Loucy (cell line): ENCODE measurements at regions not wholly inside any gene's neighbourhood (a gene's known extent, or its start where the extent isn't known, plus 50 kb on each side); places are given as distances from the start of the nearest gene placed in this dataset.

Experiments used
- EZH2phosphoT487 ChIP-seq: fragments of 200-600 bp; IDR thresholded peaks from 2 replicates; pipeline ENCODE4 v1.6.1; 2018; ENCODE audit warnings: antibody characterized with exemption, mild to moderate bottlenecking, moderate library complexity, borderline replicate concordance
- TF ChIP-seq, protein P1 (sequence below): fragments of 200-600 bp; sonication (generic); conservative IDR thresholded peaks from 2 replicates; pipeline ENCODE4 v1.5.1; 2014; ENCODE audit warnings: mild to moderate bottlenecking, antibody characterized with exemption, low read length

GRCh38 chr9:6098431-6098830, 83.0 kb upstream of the RANBP6 start:
- TF ChIP-seq, protein P1, sequence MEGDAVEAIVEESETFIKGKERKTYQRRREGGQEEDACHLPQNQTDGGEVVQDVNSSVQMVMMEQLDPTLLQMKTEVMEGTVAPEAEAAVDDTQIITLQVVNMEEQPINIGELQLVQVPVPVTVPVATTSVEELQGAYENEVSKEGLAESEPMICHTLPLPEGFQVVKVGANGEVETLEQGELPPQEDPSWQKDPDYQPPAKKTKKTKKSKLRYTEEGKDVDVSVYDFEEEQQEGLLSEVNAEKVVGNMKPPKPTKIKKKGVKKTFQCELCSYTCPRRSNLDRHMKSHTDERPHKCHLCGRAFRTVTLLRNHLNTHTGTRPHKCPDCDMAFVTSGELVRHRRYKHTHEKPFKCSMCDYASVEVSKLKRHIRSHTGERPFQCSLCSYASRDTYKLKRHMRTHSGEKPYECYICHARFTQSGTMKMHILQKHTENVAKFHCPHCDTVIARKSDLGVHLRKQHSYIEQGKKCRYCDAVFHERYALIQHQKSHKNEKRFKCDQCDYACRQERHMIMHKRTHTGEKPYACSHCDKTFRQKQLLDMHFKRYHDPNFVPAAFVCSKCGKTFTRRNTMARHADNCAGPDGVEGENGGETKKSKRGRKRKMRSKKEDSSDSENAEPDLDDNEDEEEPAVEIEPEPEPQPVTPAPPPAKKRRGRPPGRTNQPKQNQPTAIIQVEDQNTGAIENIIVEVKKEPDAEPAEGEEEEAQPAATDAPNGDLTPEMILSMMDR = no peak
- TF ChIP-seq EZH2phosphoT487 = no peak
